ENCODE measurements at regions not wholly inside any gene's neighbourhood (a gene's known extent, or its start where the extent isn't known, plus 50 kb on each side); places are given as distances from the start of the nearest gene placed in this dataset.
"Not testable (repeated sequence)": the region's sequence is repeated elsewhere in the genome, so short reads cannot be mapped to it uniquely, and the experiment has no call there.

DNA sequence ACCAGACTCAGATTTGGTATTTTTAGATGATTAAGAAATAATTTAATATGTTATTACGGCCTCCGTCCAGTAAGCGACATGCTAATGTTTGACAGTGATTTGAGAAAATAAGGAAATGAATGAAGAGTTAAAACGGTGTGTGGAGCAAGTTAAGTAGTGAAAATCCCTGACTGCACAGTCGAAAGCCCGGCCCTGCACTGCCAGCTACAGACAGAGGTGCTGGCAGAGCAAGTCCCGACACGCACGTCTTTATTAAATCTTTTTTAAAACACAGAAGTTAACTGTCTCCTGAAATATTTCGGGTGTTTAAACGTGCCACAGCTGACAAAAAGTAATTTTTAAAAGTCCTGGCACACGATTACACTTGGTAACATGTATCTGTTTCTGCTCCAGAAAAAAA is 293.4 kb upstream of the RNF32 start:
- POLR2A ChIA-PET = no interaction called here
- CTCF ChIA-PET = no interaction called here
- DNase-seq (ENCODE audit: extremely low spot score) = no peak

GRCh38 chr7:156344595-156344994 is 296.0 kb upstream of the RNF32 start:
- DNase-seq (ENCODE audit: extremely low spot score) = no peak
- TF ChIP-seq SP1 (IDR thresholded peaks at IDR 0.05) = no peak
- TF ChIP-seq ELF4 (IDR thresholded peaks at IDR 0.05) = no peak
- TF ChIP-seq SUZ12 (IDR thresholded peaks at IDR 0.05) = no peak
- TF ChIP-seq TARDBP (IDR thresholded peaks at IDR 0.05) = no peak
- no peak for TF ChIP-seq BHLHE40 (IDR thresholded peaks at IDR 0.05; ENCODE audit: borderline replicate concordance)
- TF ChIP-seq ARNT (IDR thresholded peaks at IDR 0.05) = no peak
- no peak for TF ChIP-seq FOXM1 (IDR thresholded peaks at IDR 0.05; ENCODE audit: borderline replicate concordance)
- no peak for TF ChIP-seq NFRKB (IDR thresholded peaks at IDR 0.05)
- no peak for TF ChIP-seq FOXA1 (IDR thresholded peaks at IDR 0.05)
- no peak for TF ChIP-seq HDGF (IDR thresholded peaks at IDR 0.05; ENCODE audit: borderline replicate concordance)
- no peak for TF ChIP-seq ZNF384 (IDR thresholded peaks at IDR 0.05)
- no peak for TF ChIP-seq L3MBTL2 (conservative IDR thresholded peaks at IDR 0.05)
- no peak for TF ChIP-seq FOXK2 (IDR thresholded peaks at IDR 0.05)
- TF ChIP-seq PKNOX1 (IDR thresholded peaks at IDR 0.05) = no peak
- no peak for TF ChIP-seq CTBP1 (IDR thresholded peaks at IDR 0.05; ENCODE audit: borderline replicate concordance)
- TF ChIP-seq LEF1 (IDR thresholded peaks at IDR 0.05; ENCODE audit: borderline replicate concordance) = no peak
- POLR2A ChIA-PET = no interaction called here
- CTCF ChIA-PET = no interaction called here

More for the DNA sequence above, 293.4 kb upstream of the RNF32 start:
- TF ChIP-seq SUZ12 (IDR thresholded peaks at IDR 0.05) = no peak

DNA sequence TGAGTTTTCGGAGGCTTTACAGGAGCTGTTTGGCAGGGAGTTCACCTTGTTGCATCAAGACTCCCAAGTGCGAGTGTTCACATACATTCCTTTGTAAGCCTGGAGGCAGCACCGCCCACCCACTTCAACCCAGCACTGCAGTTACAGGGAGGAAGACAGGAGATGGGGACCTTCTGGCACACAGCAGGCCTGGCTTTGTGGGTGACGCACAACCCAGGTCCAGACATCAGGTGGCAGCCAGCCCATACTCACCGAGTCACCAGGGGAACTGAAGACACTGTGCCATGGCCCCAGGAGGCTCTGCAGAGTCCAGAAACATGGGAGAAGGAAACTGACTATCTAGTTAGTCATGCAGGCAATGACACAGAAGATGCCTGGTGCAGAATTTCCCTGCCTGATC is 305.9 kb upstream of the RNF32 start:
- CTCF ChIA-PET = no interaction called here
- TF ChIP-seq L3MBTL2 (conservative IDR thresholded peaks at IDR 0.05) (no peak), BHLHE40 (IDR thresholded peaks at IDR 0.05; ENCODE audit: borderline replicate concordance) (no peak)
- POLR2A ChIA-PET = no interaction called here

DNA sequence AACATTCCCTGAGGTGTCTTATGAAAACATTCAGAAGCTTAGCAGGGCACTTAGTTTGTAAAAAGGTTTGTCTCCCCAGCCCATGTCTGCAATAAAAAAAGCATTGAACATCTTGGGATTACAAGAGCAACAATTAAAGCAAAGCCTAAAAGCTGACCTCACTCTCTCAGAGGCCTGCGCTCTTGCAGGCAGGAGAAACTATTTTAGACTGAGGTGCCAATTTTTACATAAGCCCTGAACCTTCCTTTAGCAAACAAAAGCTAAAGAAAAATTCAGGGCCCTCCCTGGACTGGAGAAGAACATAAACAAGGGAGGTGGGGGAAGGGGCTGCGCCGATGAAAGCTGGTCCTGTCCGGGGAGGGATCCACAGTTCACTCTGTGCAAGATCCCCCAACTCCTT is 312.7 kb upstream of the RNF32 start:
- DNase-seq (ENCODE audit: extremely low spot score) = no peak
- POLR2A ChIA-PET = no interaction called here
- no peak for TF ChIP-seq HDGF (IDR thresholded peaks at IDR 0.05; ENCODE audit: borderline replicate concordance)
- no peak for TF ChIP-seq ZNF384 (IDR thresholded peaks at IDR 0.05)
- no peak for TF ChIP-seq FOXA1 (IDR thresholded peaks at IDR 0.05)
- TF ChIP-seq TARDBP (IDR thresholded peaks at IDR 0.05) = no peak
- no peak for TF ChIP-seq SP1 (IDR thresholded peaks at IDR 0.05)
- no peak for TF ChIP-seq FOXM1 (IDR thresholded peaks at IDR 0.05; ENCODE audit: borderline replicate concordance)
- no peak for TF ChIP-seq ARNT (IDR thresholded peaks at IDR 0.05)
- TF ChIP-seq LEF1 (IDR thresholded peaks at IDR 0.05; ENCODE audit: borderline replicate concordance) = no peak
- no peak for TF ChIP-seq NFRKB (IDR thresholded peaks at IDR 0.05)
- TF ChIP-seq ELF4 (IDR thresholded peaks at IDR 0.05) = no peak
- TF ChIP-seq BHLHE40 (IDR thresholded peaks at IDR 0.05; ENCODE audit: borderline replicate concordance) = no peak
- TF ChIP-seq CTBP1 (IDR thresholded peaks at IDR 0.05; ENCODE audit: borderline replicate concordance) = no peak
- no peak for TF ChIP-seq PKNOX1 (IDR thresholded peaks at IDR 0.05)
- TF ChIP-seq SUZ12 (IDR thresholded peaks at IDR 0.05) = no peak
- no peak for TF ChIP-seq L3MBTL2 (conservative IDR thresholded peaks at IDR 0.05)
- TF ChIP-seq FOXK2 (IDR thresholded peaks at IDR 0.05) = no peak
- CTCF ChIA-PET = no interaction called here

More for the DNA sequence above, 305.9 kb upstream of the RNF32 start:
- DNase-seq (ENCODE audit: extremely low spot score) = no peak

- DNase-seq (ENCODE audit: extremely low spot score) = no peak
- TF ChIP-seq ELF4 (IDR thresholded peaks at IDR 0.05) (no peak), FOXM1 (IDR thresholded peaks at IDR 0.05; ENCODE audit: borderline replicate concordance) (no peak), BHLHE40 (IDR thresholded peaks at IDR 0.05; ENCODE audit: borderline replicate concordance) (no peak), FOXK2 (IDR thresholded peaks at IDR 0.05) (no peak), PKNOX1 (IDR thresholded peaks at IDR 0.05) (no peak), SUZ12 (IDR thresholded peaks at IDR 0.05) (no peak), LEF1 (IDR thresholded peaks at IDR 0.05; ENCODE audit: borderline replicate concordance) (no peak), CTBP1 (IDR thresholded peaks at IDR 0.05; ENCODE audit: borderline replicate concordance) (no peak), NFRKB (IDR thresholded peaks at IDR 0.05) (no peak), TARDBP (IDR thresholded peaks at IDR 0.05) (no peak), ARNT (IDR thresholded peaks at IDR 0.05) (no peak), ZNF384 (IDR thresholded peaks at IDR 0.05) (no peak), FOXA1 (IDR thresholded peaks at IDR 0.05) (no peak), SP1 (IDR thresholded peaks at IDR 0.05) (no peak), L3MBTL2 (conservative IDR thresholded peaks at IDR 0.05) (no peak), HDGF (IDR thresholded peaks at IDR 0.05; ENCODE audit: borderline replicate concordance) (no peak)
- ChIA-PET POLR2A (no interaction called here), CTCF (no interaction called here)
Measured at GRCh38 chr7:156327474-156327873, 313.1 kb upstream of the RNF32 start.

DNA sequence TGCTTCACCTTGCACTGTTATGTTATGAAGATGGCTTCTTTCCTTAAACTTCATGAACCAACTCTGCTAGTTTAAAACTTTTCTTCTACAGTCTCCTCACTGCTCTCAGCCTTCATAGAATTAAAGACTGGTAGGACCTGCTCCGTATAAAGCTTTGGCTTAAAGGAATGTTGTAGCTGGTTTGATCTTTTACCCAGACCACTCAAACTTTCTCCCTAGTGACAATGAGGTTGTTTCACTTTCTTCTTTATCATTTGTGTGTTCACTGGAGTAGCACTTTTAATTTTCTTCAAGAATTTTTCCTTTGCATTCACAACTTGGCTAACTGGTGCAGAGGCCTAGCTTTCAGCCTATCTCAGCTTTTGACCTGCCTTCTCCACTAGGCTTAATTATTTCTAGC is 316.4 kb upstream of the RNF32 start:
- no peak for TF ChIP-seq LEF1 (IDR thresholded peaks at IDR 0.05; ENCODE audit: borderline replicate concordance)
- TF ChIP-seq NFRKB (IDR thresholded peaks at IDR 0.05) = no peak
- no peak for TF ChIP-seq HDGF (IDR thresholded peaks at IDR 0.05; ENCODE audit: borderline replicate concordance)
- no peak for TF ChIP-seq FOXM1 (IDR thresholded peaks at IDR 0.05; ENCODE audit: borderline replicate concordance)
- no peak for TF ChIP-seq L3MBTL2 (conservative IDR thresholded peaks at IDR 0.05)
- TF ChIP-seq ARNT (IDR thresholded peaks at IDR 0.05) = no peak
- TF ChIP-seq FOXA1 (IDR thresholded peaks at IDR 0.05) = no peak
- TF ChIP-seq ZNF384 (IDR thresholded peaks at IDR 0.05) = no peak
- TF ChIP-seq BHLHE40 (IDR thresholded peaks at IDR 0.05; ENCODE audit: borderline replicate concordance) = no peak
- no peak for TF ChIP-seq ELF4 (IDR thresholded peaks at IDR 0.05)
- TF ChIP-seq SP1 (IDR thresholded peaks at IDR 0.05) = no peak
- TF ChIP-seq CTBP1 (IDR thresholded peaks at IDR 0.05; ENCODE audit: borderline replicate concordance) = no peak
- TF ChIP-seq FOXK2 (IDR thresholded peaks at IDR 0.05) = no peak
- TF ChIP-seq TARDBP (IDR thresholded peaks at IDR 0.05) = no peak
- no peak for TF ChIP-seq SUZ12 (IDR thresholded peaks at IDR 0.05)
- no peak for TF ChIP-seq PKNOX1 (IDR thresholded peaks at IDR 0.05)
- DNase-seq (ENCODE audit: extremely low spot score) = no peak
- CTCF ChIA-PET = no interaction called here
- POLR2A ChIA-PET = no interaction called here

- DNase-seq (ENCODE audit: extremely low spot score); CTCF ChIA-PET: not testable (repeated sequence)
Measured at GRCh38 chr7:156321430-156321829, 319.1 kb upstream of the RNF32 start.

More at GRCh38 chr7:156321430-156321829, 319.1 kb upstream of the RNF32 start:
- POLR2A ChIA-PET = not testable (repeated sequence)
